GM21717 (cell line): ENCODE measurements at regions not wholly inside any gene's neighbourhood (a gene's known extent, or its start where the extent isn't known, plus 50 kb on each side); places are given as distances from the start of the nearest gene placed in this dataset.

Experiments
- ATAC-seq: cut with Tn5 transposase; IDR thresholded peaks from one replicate; pipeline ENCODE4 v1.9.1; 2021; ENCODE audit warnings: mild to moderate bottlenecking, moderate library complexity; ENCODE audit not compliant: unreplicated experiment

DNA sequence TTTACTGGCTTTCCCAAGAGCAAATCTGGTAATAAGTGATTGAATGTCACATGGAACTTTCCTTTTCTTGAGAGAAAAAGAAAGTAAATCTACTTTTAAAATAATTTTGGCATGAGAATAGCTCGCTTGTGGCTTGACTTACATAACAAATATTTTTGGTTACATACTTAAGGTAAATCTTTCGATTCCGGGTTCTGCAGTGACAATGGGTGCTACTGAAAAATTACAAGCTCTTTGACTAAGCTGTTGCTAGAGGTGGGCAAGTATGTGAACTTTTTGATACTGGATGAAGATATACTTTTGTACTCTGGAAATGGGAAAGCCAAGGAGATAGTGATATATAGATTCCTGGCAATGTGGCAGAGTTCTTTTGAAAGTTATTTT lies 51.9 kb upstream of the OTOL1 start:
- ATAC-seq: no peak

GRCh38 chr3:161443921-161444693 lies 52.5 kb upstream of the OTOL1 start:
- no peak for ATAC-seq

- ATAC-seq: no peak
These were observed 59.0 kb upstream of the SPTSSB start for GRCh38 chr3:161430307-161430706.

DNA sequence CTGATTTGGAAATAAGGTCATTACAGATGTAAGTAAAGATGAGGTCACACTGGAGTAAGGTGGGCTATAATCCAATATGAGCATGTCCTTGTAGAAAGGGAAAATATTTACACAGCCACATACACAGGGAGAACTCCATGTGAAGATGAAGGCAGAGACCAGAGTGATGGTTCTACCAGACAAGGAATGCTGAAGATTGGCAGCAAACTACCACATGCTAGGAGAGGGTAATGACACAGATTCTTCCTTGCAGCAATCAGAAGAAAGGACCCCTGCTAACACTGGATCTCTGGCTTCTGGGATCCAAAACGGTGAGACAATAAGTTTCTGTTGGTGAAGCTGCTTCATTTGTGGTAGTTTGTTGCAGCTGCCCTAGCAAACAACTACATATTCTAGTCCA lies 56.0 kb upstream of the SPTSSB start:
- ATAC-seq: no peak

DNA sequence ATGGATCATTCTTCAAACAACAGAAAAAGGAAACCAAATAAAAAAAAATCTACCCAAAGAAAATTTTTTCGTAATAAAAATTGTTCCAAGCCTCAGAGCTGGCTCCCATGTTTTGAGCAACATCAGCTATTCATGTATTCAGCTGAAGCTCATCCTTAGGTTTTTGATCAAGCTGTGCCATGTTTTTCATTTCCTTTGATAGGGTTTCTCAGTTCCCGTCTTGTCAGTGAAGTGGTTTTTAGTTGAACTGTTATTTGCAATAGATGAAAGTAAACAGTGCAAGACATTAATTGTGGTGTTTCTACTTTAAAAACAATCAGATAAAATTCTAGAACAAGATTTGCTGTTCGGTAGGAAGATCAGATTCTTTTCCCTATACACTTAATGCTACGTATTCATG lies 55.4 kb upstream of the SPTSSB start:
- ATAC-seq: no peak

DNA sequence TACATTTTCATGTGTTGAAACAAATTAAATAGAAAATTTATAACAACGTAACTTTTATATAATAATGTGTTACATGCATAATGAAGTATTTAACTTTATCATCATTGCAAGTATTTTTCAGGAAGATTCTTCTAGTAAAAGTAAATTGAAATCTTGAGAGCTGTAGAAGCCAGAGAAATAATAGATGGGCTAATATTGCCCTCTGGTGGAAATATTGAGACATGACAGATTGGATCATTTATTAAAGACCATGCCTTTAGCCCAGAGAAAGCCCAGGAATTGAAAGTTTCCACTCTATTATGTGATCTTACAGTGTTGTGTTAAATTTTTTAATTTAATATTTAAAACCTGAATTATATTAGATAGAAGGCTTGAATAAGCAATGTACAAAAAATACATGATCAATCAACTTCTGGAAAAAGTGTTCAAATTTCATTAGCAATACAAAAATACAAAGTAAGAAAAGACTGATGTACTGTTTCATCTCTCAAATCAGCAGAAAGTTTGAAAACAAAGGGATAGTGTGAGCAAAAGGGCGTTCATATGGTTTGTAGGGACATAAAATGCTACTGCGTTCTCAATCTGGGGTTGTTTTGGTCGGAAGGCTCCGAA lies 52.7 kb upstream of the SPTSSB start:
- peak; percentile 53 for ATAC-seq

DNA sequence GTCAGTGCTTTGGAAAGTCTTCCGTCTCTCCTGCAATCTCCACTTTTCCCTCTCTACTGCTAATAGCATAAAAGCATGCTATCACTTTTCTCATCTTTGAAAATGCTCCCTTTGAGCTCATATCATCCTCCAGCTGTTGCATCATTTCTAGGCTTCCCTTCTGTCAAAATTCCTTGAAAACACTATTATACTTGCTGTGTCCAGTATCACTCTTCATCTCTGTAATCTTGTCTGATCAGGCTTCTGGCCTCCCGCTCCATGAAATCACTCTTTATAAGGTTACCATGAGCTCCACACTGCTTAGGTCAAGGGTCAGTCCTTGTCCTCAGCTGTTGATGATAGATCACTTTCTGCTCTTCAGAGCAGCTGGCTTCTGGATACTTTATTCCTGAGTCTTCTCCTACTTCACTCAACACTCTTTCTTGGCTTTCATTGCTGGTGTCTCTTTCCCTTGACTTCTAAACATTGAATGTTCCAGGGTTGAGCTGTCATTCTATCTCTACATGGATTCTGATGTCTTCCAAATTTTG lies 50.9 kb upstream of the SPTSSB start:
- ATAC-seq: no peak
